Hepatocyte (in vitro differentiated cells): ENCODE measurements at regions not wholly inside any gene's neighbourhood (a gene's known extent, or its start where the extent isn't known, plus 50 kb on each side); places are given as distances from the start of the nearest gene placed in this dataset.

Experiments
- DNase-seq: peaks from one replicate; pipeline ENCODE4 v3.0.0-alpha.2; 2016; ENCODE audit warnings: low spot score
- H2AFZ ChIP-seq: fragments of 200-600 bp; sonication (generic); 2 replicates; pipeline ENCODE4 v1.6.0; 2016; ENCODE audit warnings: antibody characterized with exemption, mild to moderate bottlenecking
- H3K27ac ChIP-seq: fragments of 200-600 bp; sonication (generic); 2 replicates; pipeline ENCODE4 v1.5.1; 2016; ENCODE audit warnings: mild to moderate bottlenecking
- H3K27me3 ChIP-seq: fragments of 200-600 bp; sonication (generic); 2 replicates; pipeline ENCODE4 v1.6.1; 2016
- H3K36me3 ChIP-seq: fragments of 200-600 bp; sonication (generic); replicated peaks from 2 replicates; pipeline ENCODE4 v1.5.1; 2016; ENCODE audit warnings: low read depth; ENCODE audit not compliant: insufficient read depth
- H3K4me1 ChIP-seq: fragments of 200-600 bp; sonication (generic); 2 replicates; pipeline ENCODE4 v1.5.1; 2016; ENCODE audit warnings: mild to moderate bottlenecking, moderate library complexity; ENCODE audit not compliant: insufficient read depth
- H3K4me2 ChIP-seq: fragments of 200-600 bp; sonication (generic); 2 replicates; pipeline ENCODE4 v1.6.0; 2016
- H3K4me3 ChIP-seq: fragments of 200-600 bp; sonication (generic); 2 replicates; pipeline ENCODE4 v1.5.1; 2016; ENCODE audit warnings: mild to moderate bottlenecking
- H3K79me2 ChIP-seq: fragments of 200-600 bp; sonication (generic); 2 replicates; pipeline ENCODE4 v1.6.0; 2017; ENCODE audit warnings: mild to moderate bottlenecking
- H3K9me2 ChIP-seq: fragments of 200-600 bp; sonication (generic); replicated peaks from 2 replicates; pipeline ENCODE4 v1.6.0; 2017; ENCODE audit warnings: mild to moderate bottlenecking; ENCODE audit not compliant: insufficient read depth
- H3K9me3 ChIP-seq: fragments of 200-600 bp; sonication (generic); 2 replicates; pipeline ENCODE4 v1.5.1; 2016; ENCODE audit warnings: low read depth, mild to moderate bottlenecking
- H4K20me1 ChIP-seq: fragments of 200-600 bp; sonication (generic); 2 replicates; pipeline ENCODE4 v1.6.0; 2016; ENCODE audit warnings: mild to moderate bottlenecking; ENCODE audit not compliant: insufficient read depth, poor library complexity, severe bottlenecking
- EZH2 ChIP-seq: fragments of 200-600 bp; sonication (generic); IDR thresholded peaks from 2 replicates; pipeline ENCODE4 v1.6.1; 2016; ENCODE audit warnings: antibody characterized with exemption, mild to moderate bottlenecking, borderline replicate concordance
- EZH2phosphoT487 ChIP-seq: fragments of 200-600 bp; sonication (generic); IDR thresholded peaks from one replicate; pipeline ENCODE4 v1.6.1; 2018; ENCODE audit warnings: antibody characterized with exemption, mild to moderate bottlenecking, low read depth, moderate library complexity; ENCODE audit not compliant: unreplicated experiment, severe bottlenecking
- WGBS: methylation state at CpG from one replicate; pipeline ENCODE4 v1.1.6; 2016; ENCODE audit warnings: low lambda C conversion rate; ENCODE audit errors: missing lambda C conversion rate; 5-methylcytosine and 5-hydroxymethylcytosine counted together
- TF ChIP-seq, protein P1 (sequence below): fragments of 200-600 bp; sonication (generic); IDR thresholded peaks from 2 replicates; pipeline ENCODE4 v1.5.1; 2016; ENCODE audit warnings: antibody characterized with exemption, mild to moderate bottlenecking; ENCODE audit not compliant: poor library complexity

DNA sequence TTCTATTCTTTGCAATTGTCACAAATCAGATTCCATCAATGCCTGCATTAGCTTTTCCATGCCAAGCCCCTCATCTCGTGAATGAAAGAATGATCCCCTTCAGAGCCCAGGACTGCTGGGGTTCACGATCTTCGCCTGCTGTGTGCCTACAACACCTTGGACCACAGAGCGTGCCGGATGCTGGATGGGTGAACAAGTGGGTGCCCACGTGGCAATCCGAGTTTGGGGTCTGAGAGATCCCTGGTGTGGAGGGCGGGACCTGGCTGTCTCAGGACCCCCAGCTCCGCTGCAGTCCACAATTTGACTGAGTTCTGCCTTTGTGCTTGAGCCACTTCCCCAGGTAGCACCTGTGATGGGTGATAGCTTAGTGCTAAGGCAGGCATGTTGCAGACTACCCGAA lies 317.0 kb downstream of the GALR1 start:
- 88% methylated on average over 10 of the region's 10 CpGs for WGBS
- TF ChIP-seq EZH2phosphoT487, result no peak
- no peak for TF ChIP-seq EZH2
- TF ChIP-seq, protein P1, sequence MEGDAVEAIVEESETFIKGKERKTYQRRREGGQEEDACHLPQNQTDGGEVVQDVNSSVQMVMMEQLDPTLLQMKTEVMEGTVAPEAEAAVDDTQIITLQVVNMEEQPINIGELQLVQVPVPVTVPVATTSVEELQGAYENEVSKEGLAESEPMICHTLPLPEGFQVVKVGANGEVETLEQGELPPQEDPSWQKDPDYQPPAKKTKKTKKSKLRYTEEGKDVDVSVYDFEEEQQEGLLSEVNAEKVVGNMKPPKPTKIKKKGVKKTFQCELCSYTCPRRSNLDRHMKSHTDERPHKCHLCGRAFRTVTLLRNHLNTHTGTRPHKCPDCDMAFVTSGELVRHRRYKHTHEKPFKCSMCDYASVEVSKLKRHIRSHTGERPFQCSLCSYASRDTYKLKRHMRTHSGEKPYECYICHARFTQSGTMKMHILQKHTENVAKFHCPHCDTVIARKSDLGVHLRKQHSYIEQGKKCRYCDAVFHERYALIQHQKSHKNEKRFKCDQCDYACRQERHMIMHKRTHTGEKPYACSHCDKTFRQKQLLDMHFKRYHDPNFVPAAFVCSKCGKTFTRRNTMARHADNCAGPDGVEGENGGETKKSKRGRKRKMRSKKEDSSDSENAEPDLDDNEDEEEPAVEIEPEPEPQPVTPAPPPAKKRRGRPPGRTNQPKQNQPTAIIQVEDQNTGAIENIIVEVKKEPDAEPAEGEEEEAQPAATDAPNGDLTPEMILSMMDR, result no peak
- Histone ChIP-seq H3K36me3 (no peaks in the 10 kb centered on the region), H3K9me2 (no peaks in the 10 kb centered on the region), H3K27me3 (no peaks in the 10 kb centered on the region), H3K4me3 (no peak overlapping the region), H3K27ac (no peak overlapping the region), H3K79me2 (no peaks in the 10 kb centered on the region), H2AFZ (no peak overlapping the region), H3K9me3 (no peaks in the 10 kb centered on the region), H3K4me1 (no peaks in the 10 kb centered on the region), H4K20me1 (no peaks in the 10 kb centered on the region), H3K4me2 (no peak overlapping the region)
- DNase-seq, result no peak

DNA sequence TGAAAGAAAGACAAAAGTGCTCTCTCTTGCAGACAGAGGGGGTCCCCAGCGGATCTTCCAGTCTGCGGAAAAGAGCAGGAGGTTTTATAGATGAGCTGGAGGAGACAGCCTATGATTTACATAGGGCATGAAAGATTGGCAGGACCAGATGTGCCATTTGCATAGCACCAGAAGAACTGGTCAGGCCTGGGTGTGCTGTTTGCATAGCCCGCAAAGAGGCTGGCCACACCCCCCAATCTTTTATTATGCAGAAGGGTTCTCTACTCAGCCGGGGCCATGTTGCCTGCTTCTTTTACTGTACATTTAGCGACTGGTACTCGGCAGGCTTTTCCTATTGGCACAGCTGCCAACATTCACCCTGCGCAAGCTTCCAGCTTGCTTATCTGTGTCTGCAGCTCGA lies 317.6 kb downstream of the GALR1 start:
- H3K36me3 ChIP-seq, result no peaks in the 10 kb centered on the region
- DNase-seq, result no peak
- WGBS, result 90% methylated on average over 8 of the region's 8 CpGs
- H3K4me2 ChIP-seq, result no peak overlapping the region
- H3K4me3 ChIP-seq, result no peak overlapping the region
- H3K9me2 ChIP-seq, result no peaks in the 10 kb centered on the region
- H3K27me3 ChIP-seq, result no peaks in the 10 kb centered on the region
- no peak overlapping the region for H2AFZ ChIP-seq
- no peak for TF ChIP-seq EZH2
- TF ChIP-seq EZH2phosphoT487, result no peak
- TF ChIP-seq, protein P1, result no peak
- no peaks in the 10 kb centered on the region for H4K20me1 ChIP-seq
- no peak overlapping the region for H3K27ac ChIP-seq
- H3K4me1 ChIP-seq, result no peaks in the 10 kb centered on the region
- no peaks in the 10 kb centered on the region for H3K79me2 ChIP-seq
- no peaks in the 10 kb centered on the region for H3K9me3 ChIP-seq

DNA sequence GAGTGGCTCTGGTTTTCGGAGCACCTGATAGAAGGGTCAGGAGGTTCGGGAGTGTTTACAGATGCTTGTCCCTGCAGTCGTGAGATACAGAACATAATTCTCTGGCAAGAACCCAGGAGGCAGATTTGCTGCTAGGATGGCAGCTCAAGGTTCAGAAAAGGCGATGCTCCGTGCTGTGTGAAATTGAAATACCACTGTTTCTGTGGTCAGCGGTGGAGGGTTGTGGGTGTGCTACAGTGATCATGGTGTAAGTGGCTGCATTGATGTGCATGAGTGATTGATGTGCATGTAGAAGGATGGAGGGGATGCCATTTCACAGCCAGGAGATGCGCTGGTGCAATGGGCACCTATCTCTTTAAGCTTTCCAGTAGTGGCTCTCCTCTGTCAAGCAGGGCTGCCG lies 322.1 kb downstream of the GALR1 start:
- Histone ChIP-seq H4K20me1 (no peaks in the 10 kb centered on the region), H3K27me3 (no peaks in the 10 kb centered on the region), H2AFZ (no peak overlapping the region), H3K9me2 (no peaks in the 10 kb centered on the region), H3K4me3 (no peak overlapping the region), H3K9me3 (no peaks in the 10 kb centered on the region), H3K36me3 (no peaks in the 10 kb centered on the region), H3K4me1 (no peaks in the 10 kb centered on the region), H3K4me2 (no peak overlapping the region), H3K27ac (no peak overlapping the region), H3K79me2 (no peaks in the 10 kb centered on the region)
- TF ChIP-seq, protein P1, result no peak
- no peak for TF ChIP-seq EZH2
- TF ChIP-seq EZH2phosphoT487, result no peak
- DNase-seq, result no peak
- WGBS, result 93% methylated on average over 8 of the region's 8 CpGs

DNA sequence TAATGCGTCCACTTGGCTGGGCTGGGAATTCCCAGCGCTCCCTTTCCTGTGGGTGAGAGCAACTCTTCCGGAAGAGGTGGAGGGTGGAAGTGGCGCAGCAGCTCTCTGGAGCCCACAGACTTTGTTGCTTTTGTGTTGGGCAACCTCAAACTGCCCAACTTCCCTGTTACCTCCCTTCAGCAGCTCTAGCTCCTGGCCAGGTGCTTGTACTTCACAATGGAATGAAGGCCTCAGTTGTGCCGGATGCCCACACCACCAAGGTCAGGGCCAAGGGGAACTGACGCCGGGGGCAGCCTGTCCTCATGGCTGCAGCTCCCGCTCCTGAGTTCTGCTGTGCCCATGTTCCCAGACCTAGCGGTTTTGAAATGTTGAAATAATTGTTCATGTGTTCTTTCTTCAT lies 322.9 kb downstream of the GALR1 start:
- Histone ChIP-seq H3K27me3 (no peaks in the 10 kb centered on the region), H2AFZ (no peak overlapping the region), H4K20me1 (no peaks in the 10 kb centered on the region), H3K9me3 (no peaks in the 10 kb centered on the region), H3K4me3 (no peak overlapping the region), H3K4me1 (no peaks in the 10 kb centered on the region), H3K9me2 (no peaks in the 10 kb centered on the region), H3K4me2 (no peak overlapping the region), H3K27ac (no peak overlapping the region), H3K36me3 (no peaks in the 10 kb centered on the region), H3K79me2 (no peaks in the 10 kb centered on the region)
- no peak for DNase-seq
- TF ChIP-seq EZH2, result no peak
- TF ChIP-seq EZH2phosphoT487, result no peak
- TF ChIP-seq, protein P1, result no peak
- 95% methylated on average over 9 of the region's 9 CpGs for WGBS
